ENCODE measurements at regions not wholly inside any gene's neighbourhood (a gene's known extent, or its start where the extent isn't known, plus 50 kb on each side); places are given as distances from the start of the nearest gene placed in this dataset.

- TF ChIP-seq POLR2A (IDR thresholded peaks at IDR 0.05) (no peak), CTCF (IDR thresholded peaks at IDR 0.05) (no peak)
- Histone ChIP-seq H3K27me3 (no peaks in the 10 kb centered on the region), H3K4me3 (no peak overlapping the region), H3K9me3 (no peaks in the 10 kb centered on the region), H3K36me3 (no peaks in the 10 kb centered on the region), H3K4me1 (no peaks in the 10 kb centered on the region), H3K27ac (no peak overlapping the region)
- no peak for DNase-seq
These were observed 169.1 kb upstream of the CELF2 start for GRCh38 chr10:10848488-10849111.

GRCh38 chr10:10849306-10849705 is 168.4 kb upstream of the CELF2 start:
- no peaks in the 10 kb centered on the region for H3K4me1 ChIP-seq
- TF ChIP-seq POLR2A (IDR thresholded peaks at IDR 0.05): no peak
- no peak for TF ChIP-seq CTCF (IDR thresholded peaks at IDR 0.05)
- H3K36me3 ChIP-seq: no peaks in the 10 kb centered on the region
- no peaks in the 10 kb centered on the region for H3K9me3 ChIP-seq
- no peaks in the 10 kb centered on the region for H3K27me3 ChIP-seq
- no peak overlapping the region for H3K27ac ChIP-seq
- no peak overlapping the region for H3K4me3 ChIP-seq
- no peak for DNase-seq

GRCh38 chr10:10850214-10850613 is 167.5 kb upstream of the CELF2 start:
- TF ChIP-seq CTCF (IDR thresholded peaks at IDR 0.05): no peak
- H3K4me3 ChIP-seq: no peak overlapping the region
- H3K9me3 ChIP-seq: no peaks in the 10 kb centered on the region
- H3K36me3 ChIP-seq: no peaks in the 10 kb centered on the region
- H3K27me3 ChIP-seq: no peaks in the 10 kb centered on the region
- no peak overlapping the region for H3K27ac ChIP-seq
- no peak for DNase-seq
- H3K4me1 ChIP-seq: no peaks in the 10 kb centered on the region

- H3K27ac ChIP-seq: peak overlapping the region in 1 of 4 donors; percentile 31
- DNase-seq: no peak
These were observed 165.2 kb upstream of the CELF2 start for GRCh38 chr10:10852464-10852863.

GRCh38 chr10:10853954-10854353 is 163.7 kb upstream of the CELF2 start:
- H3K36me3 ChIP-seq: no peaks in the 10 kb centered on the region
- no peaks in the 10 kb centered on the region for H3K27me3 ChIP-seq
- DNase-seq: no peak
- no peaks in the 10 kb centered on the region for H3K9me3 ChIP-seq
- H3K27ac ChIP-seq: no peak overlapping the region
- H3K4me1 ChIP-seq: no peaks in the 10 kb centered on the region
- no peak overlapping the region for H3K4me3 ChIP-seq
- TF ChIP-seq CTCF (IDR thresholded peaks at IDR 0.05) (no peak), POLR2A (IDR thresholded peaks at IDR 0.05) (no peak)

More at GRCh38 chr10:10852464-10852863, 165.2 kb upstream of the CELF2 start:
- Histone ChIP-seq H3K4me1 (no peaks in the 10 kb centered on the region), H3K36me3 (no peaks in the 10 kb centered on the region), H3K27me3 (no peaks in the 10 kb centered on the region), H3K9me3 (no peaks in the 10 kb centered on the region), H3K4me3 (no peak overlapping the region)
- TF ChIP-seq CTCF (IDR thresholded peaks at IDR 0.05) (no peak), POLR2A (IDR thresholded peaks at IDR 0.05) (no peak)

- DNase-seq: no peak
- TF ChIP-seq CTCF (IDR thresholded peaks at IDR 0.05) (no peak), POLR2A (IDR thresholded peaks at IDR 0.05) (no peak)
- Histone ChIP-seq H3K27ac (no peak overlapping the region), H3K4me1 (no peaks in the 10 kb centered on the region), H3K9me3 (no peaks in the 10 kb centered on the region), H3K36me3 (no peaks in the 10 kb centered on the region), H3K27me3 (no peaks in the 10 kb centered on the region), H3K4me3 (no peak overlapping the region)
These were observed 162.9 kb upstream of the CELF2 start for GRCh38 chr10:10854725-10855124.
